CD4-positive, alpha-beta T cell (primary cell): ENCODE measurements at regions not wholly inside any gene's neighbourhood (a gene's known extent, or its start where the extent isn't known, plus 50 kb on each side); places are given as distances from the start of the nearest gene placed in this dataset.

Experiments used
- ATAC-seq: fragments of 200-7000 bp; cut with Tn5 transposase; one replicate; pipeline ENCODE4 v1.10.0; 2022; ENCODE audit warnings: mild to moderate bottlenecking; ENCODE audit not compliant: poor library complexity
- CTCF ChIA-PET: fragments of 350-600 bp; sonication (Branson Sonifier 250); formaldehyde crosslinking; loops from one replicate; lab custom pipeline; 2021; ENCODE audit warnings: antibody characterized with exemption, inconsistent platforms; lab: Charles Lee
- POLR2A ChIA-PET: fragments of 350-600 bp; sonication (Branson Sonifier 250); formaldehyde crosslinking; loops from one replicate; lab custom pipeline; 2021; ENCODE audit warnings: antibody characterized with exemption, inconsistent platforms; lab: Charles Lee
- DNase-seq, 14 experiments: peaks; one replicate each; pipeline ENCODE4 v3.0.0-alpha.2; 2013 to 2020; ENCODE audit warnings: mixed read lengths in 2 of 14
- H3K27ac ChIP-seq, 2 donors: one replicate each; pipeline versions ENCODE4 v1.5.1 to v1.7.0; 2013; ENCODE audit warnings: low read length in 2 of 2, low read depth in 1 of 2, mild to moderate bottlenecking in 1 of 2
- H3K27me3 ChIP-seq, 2 experiments: 1 replicate in 1 of 2; 2 replicates in 1 of 2; pipeline versions ENCODE4 v1.6.1 to v1.7.0; 2013; ENCODE audit warnings: low read length in 2 of 2, control low read depth in 1 of 2, mild to moderate bottlenecking in 1 of 2, moderate library complexity in 1 of 2; ENCODE audit not compliant: insufficient read depth in 2 of 2, control insufficient read depth in 1 of 2
- H3K36me3 ChIP-seq: one replicate; pipeline ENCODE4 v1.6.1; 2013; ENCODE audit warnings: low read length, control low read depth; ENCODE audit not compliant: insufficient read depth
- H3K4me1 ChIP-seq: one replicate; pipeline ENCODE4 v1.6.1; 2013; ENCODE audit warnings: low read length, control low read depth; ENCODE audit not compliant: insufficient read depth
- H3K4me3 ChIP-seq: one replicate; pipeline ENCODE4 v1.5.1; 2013; ENCODE audit warnings: mild to moderate bottlenecking, low read length, moderate library complexity
- H3K9me3 ChIP-seq, 2 experiments: 1 replicate in 1 of 2; 2 replicates in 1 of 2; pipeline versions ENCODE4 v1.6.1 to v1.7.0; 2013; ENCODE audit warnings: low read length in 2 of 2, mild to moderate bottlenecking in 2 of 2, control low read depth in 1 of 2, moderate library complexity in 1 of 2; ENCODE audit not compliant: control insufficient read depth in 1 of 2, insufficient read depth in 1 of 2
- H3K27ac Mint-ChIP-seq: one replicate; pipeline ENCODE4 v1.8.0; 2020; ENCODE audit warnings: mixed read lengths
- H3K27me3 Mint-ChIP-seq: one replicate; pipeline ENCODE4 v1.8.0; 2021; ENCODE audit warnings: mixed read lengths
- H3K36me3 Mint-ChIP-seq: one replicate; pipeline ENCODE4 v1.8.0; 2021; ENCODE audit warnings: low read depth, mixed read lengths
- H3K4me1 Mint-ChIP-seq: one replicate; pipeline ENCODE4 v1.8.0; 2021; ENCODE audit warnings: low read depth, mixed read lengths
- H3K4me3 Mint-ChIP-seq: one replicate; pipeline ENCODE4 v1.8.0; 2020; ENCODE audit warnings: mild to moderate bottlenecking, mixed read lengths
- H3K9me3 Mint-ChIP-seq: one replicate; pipeline ENCODE4 v1.8.0; 2020; ENCODE audit warnings: mixed read lengths
- intact Hi-C, 2 experiments: fragments of 100-400 bp; cut with DNase I in 1 of 2; cut with micrococcal nuclease in 1 of 2; formaldehyde crosslinking; loops; one replicate each; pipeline versions ENCODE4 v1.15.1 to v1.9.0; 2023 to 2025; cut with DNase I, micrococcal nuclease
- TF ChIP-seq, protein P1 (sequence below): fragments of 200-600 bp; IDR thresholded peaks from one replicate; pipeline ENCODE4 v1.8.0; 2022; ENCODE audit warnings: antibody characterized with exemption, mild to moderate bottlenecking

DNA sequence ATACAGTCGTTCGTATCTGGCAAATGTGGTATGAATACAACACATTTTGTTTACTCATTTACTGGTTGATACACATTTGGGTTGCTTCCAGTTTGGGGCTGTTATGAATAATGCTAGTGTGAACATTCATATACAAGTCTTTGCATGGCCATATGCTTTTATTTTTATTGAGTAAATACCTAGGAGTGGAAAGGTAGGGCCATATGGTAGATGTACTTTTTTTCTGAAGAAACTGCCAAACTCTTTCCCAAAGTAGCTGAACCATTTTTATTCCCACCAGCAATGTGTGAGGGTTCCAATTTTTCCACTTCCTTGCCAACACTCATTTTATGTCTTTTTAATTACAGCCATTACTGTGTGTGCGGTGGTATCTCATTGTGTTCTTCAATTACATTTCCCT, 496.2 kb upstream of the NRXN1 start:
- H3K4me1 Mint-ChIP-seq, result no peaks in the 10 kb centered on the region

DNA sequence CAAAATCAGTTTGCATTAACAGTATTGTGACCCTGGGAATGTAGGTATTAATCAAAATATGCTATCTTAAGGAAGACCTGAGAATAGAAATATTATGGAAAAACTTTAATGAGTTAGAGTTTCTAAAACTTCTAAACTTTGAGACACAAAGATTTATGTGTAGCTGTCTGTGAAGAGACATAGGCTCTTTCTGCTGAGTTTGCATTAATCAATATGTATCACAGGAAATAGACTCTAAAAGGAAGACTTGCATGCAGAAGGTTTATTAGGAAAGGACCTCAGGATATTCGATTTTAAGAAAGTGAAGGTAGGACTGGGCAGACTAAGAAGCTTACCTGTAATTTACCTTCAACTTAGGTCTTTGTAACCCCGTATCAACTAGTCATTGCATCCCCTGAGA, 494.8 kb upstream of the NRXN1 start:
- POLR2A ChIA-PET, result no interaction called here
- no peak for ATAC-seq
- Mint-ChIP-seq H3K9me3 (peaks cover 2% of the 10 kb centered on the region), H3K27ac (no peak overlapping the region), H3K36me3 (no peaks in the 10 kb centered on the region), H3K27me3 (no peaks in the 10 kb centered on the region), H3K4me1 (no peaks in the 10 kb centered on the region), H3K4me3 (no peak overlapping the region)
- Histone ChIP-seq H3K4me1 (no peaks in the 10 kb centered on the region), H3K27me3 (no peaks in the 10 kb centered on the region), H3K9me3 (peaks cover 3 to 4% of the 10 kb centered on the region in 2 experiments), H3K27ac (no peak overlapping the region), H3K4me3 (no peak overlapping the region), H3K36me3 (no peaks in the 10 kb centered on the region)
- TF ChIP-seq, protein P1, sequence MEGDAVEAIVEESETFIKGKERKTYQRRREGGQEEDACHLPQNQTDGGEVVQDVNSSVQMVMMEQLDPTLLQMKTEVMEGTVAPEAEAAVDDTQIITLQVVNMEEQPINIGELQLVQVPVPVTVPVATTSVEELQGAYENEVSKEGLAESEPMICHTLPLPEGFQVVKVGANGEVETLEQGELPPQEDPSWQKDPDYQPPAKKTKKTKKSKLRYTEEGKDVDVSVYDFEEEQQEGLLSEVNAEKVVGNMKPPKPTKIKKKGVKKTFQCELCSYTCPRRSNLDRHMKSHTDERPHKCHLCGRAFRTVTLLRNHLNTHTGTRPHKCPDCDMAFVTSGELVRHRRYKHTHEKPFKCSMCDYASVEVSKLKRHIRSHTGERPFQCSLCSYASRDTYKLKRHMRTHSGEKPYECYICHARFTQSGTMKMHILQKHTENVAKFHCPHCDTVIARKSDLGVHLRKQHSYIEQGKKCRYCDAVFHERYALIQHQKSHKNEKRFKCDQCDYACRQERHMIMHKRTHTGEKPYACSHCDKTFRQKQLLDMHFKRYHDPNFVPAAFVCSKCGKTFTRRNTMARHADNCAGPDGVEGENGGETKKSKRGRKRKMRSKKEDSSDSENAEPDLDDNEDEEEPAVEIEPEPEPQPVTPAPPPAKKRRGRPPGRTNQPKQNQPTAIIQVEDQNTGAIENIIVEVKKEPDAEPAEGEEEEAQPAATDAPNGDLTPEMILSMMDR, result no peak
- CTCF ChIA-PET, result no interaction called here
- no peak for DNase-seq
- intact Hi-C loops, result no loop called here

More for the DNA sequence above, 496.2 kb upstream of the NRXN1 start:
- H3K4me3 Mint-ChIP-seq, result no peak overlapping the region
- CTCF ChIA-PET, result no interaction called here
- Histone ChIP-seq H3K27me3 (no peaks in the 10 kb centered on the region), H3K27ac (no peak overlapping the region), H3K9me3 (peaks cover 0 to 4% of the 10 kb centered on the region in 2 experiments), H3K4me1 (no peaks in the 10 kb centered on the region), H3K36me3 (no peaks in the 10 kb centered on the region), H3K4me3 (no peak overlapping the region)
- intact Hi-C loops, result no loop called here
- no peak overlapping the region for H3K27ac Mint-ChIP-seq
- H3K36me3 Mint-ChIP-seq, result no peaks in the 10 kb centered on the region
- no peaks in the 10 kb centered on the region for H3K27me3 Mint-ChIP-seq
- TF ChIP-seq, protein P1, result no peak
- H3K9me3 Mint-ChIP-seq, result peaks cover 2% of the 10 kb centered on the region
- no peak for DNase-seq
- POLR2A ChIA-PET, result no interaction called here
- ATAC-seq, result no peak

DNA sequence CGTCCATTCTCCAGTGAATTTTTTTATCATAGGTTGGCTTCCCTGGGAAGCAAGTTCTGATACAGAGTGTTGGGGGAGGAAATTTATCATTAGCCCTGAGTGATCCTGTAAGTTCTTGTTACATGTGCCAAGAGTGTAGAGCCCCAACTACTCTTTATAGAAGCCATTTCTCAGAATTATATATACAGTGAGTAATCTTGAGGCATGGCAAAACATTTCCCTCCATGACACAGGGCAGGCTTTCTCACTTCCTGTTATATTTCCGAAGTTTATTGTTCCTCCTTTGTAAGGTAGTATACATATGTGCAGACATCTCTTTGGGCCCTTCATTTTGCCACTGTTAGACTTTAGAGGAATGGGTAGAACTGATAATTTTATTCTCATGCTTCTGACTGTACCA, 484.7 kb upstream of the NRXN1 start:
- intact Hi-C loops, result no loop called here
- Histone ChIP-seq H3K4me1 (no peaks in the 10 kb centered on the region), H3K27me3 (no peaks in the 10 kb centered on the region), H3K9me3 (peaks cover 0 to 4% of the 10 kb centered on the region in 2 experiments), H3K4me3 (no peak overlapping the region), H3K27ac (no peak overlapping the region), H3K36me3 (no peaks in the 10 kb centered on the region)
- DNase-seq, result no peak
- TF ChIP-seq, protein P1, result no peak
- POLR2A ChIA-PET, result no interaction called here
- Mint-ChIP-seq H3K4me1 (no peaks in the 10 kb centered on the region), H3K4me3 (no peak overlapping the region), H3K36me3 (no peaks in the 10 kb centered on the region), H3K9me3 (peaks cover 7% of the 10 kb centered on the region), H3K27ac (no peak overlapping the region), H3K27me3 (no peaks in the 10 kb centered on the region)
- CTCF ChIA-PET, result no interaction called here
- ATAC-seq, result no peak
